ENCODE measurements at regions not wholly inside any gene's neighbourhood (a gene's known extent, or its start where the extent isn't known, plus 50 kb on each side); places are given as distances from the start of the nearest gene placed in this dataset.

- Histone ChIP-seq H3K4me1 (ENCODE audit: control insufficient read depth in 1 of 2, insufficient read depth in 2 of 2, low read length in 2 of 2) (no peaks in the 10 kb centered on the region), H3K9ac (ENCODE audit: low read length) (no peak overlapping the region), H2AFZ (ENCODE audit: low read depth, low read length, poor library complexity, severe bottlenecking) (no peak overlapping the region), H3K9me3 (ENCODE audit: control insufficient read depth in 1 of 2, insufficient read depth in 1 of 2, low read depth in 1 of 2, low read length in 2 of 2) (no peaks in the 10 kb centered on the region; a peak in 1 of 4 replicates), H3K27me3 (ENCODE audit: insufficient read depth, low read length) (no peaks in the 10 kb centered on the region), H3K27ac (ENCODE audit: low read depth, low read length) (no peak overlapping the region), H3K79me2 (ENCODE audit: insufficient read depth, low read length) (no peaks in the 10 kb centered on the region), H3K4me3 (replicated peaks in 1 of 2; ENCODE audit: low read depth in 1 of 2, low read length in 2 of 2) (no peak overlapping the region), H3K4me2 (ENCODE audit: low read length) (no peak overlapping the region), H3K36me3 (ENCODE audit: control insufficient read depth in 1 of 2, insufficient read depth in 2 of 2, low read length in 2 of 2) (no peaks in the 10 kb centered on the region), H3K9me2 (ENCODE audit: insufficient read depth) (no peaks in the 10 kb centered on the region), H4K20me1 (ENCODE audit: insufficient read depth) (no peaks in the 10 kb centered on the region)
- no peak for ATAC-seq
- DNase-seq (ENCODE audit: low read depth, low spot score), result no peak
- POLR2A ChIA-PET, result no interaction called here
- RAD21 ChIA-PET (ENCODE audit: low non-redundant PET in 1 of 2, low total read pairs in 2 of 2, uncharacterized antibody in 2 of 2, unreplicated experiment in 2 of 2), result no interaction called here
- no TSS peak for BruUV-seq (replicated peaks)
- intact Hi-C loops (cut with micrococcal nuclease), result no loop called here
- TF ChIP-seq MAX (IDR thresholded peaks at IDR 0.05), result no peak
- no peak for TF ChIP-seq CTCF (IDR thresholded peaks at IDR 0.05 in 2 of 3, conservative IDR thresholded peaks at IDR 0.05 in 1 of 3; ENCODE audit: borderline replicate concordance in 1 of 3, insufficient read depth in 1 of 3, low read depth in 2 of 3, low read length in 2 of 3)
- no peak for TF ChIP-seq JUND (IDR thresholded peaks at IDR 0.05)
- no peak for TF ChIP-seq REST (IDR thresholded peaks at IDR 0.05; ENCODE audit: low read depth)
- no peak for TF ChIP-seq POLR2A (IDR thresholded peaks at IDR 0.05; ENCODE audit: borderline replicate concordance, extremely low read depth, insufficient read depth, insufficient read length)
- TF ChIP-seq SRF (IDR thresholded peaks at IDR 0.05; ENCODE audit: low read depth), result no peak
- no peak for TF ChIP-seq TCF7L2 (IDR thresholded peaks at IDR 0.05; ENCODE audit: borderline replicate concordance, extremely low read depth, insufficient read depth, insufficient read length)
- no peak for TF ChIP-seq CBX3 (IDR thresholded peaks at IDR 0.05; ENCODE audit: low read depth)
- TF ChIP-seq EZH2phosphoT487 (IDR thresholded peaks at IDR 0.05; ENCODE audit: borderline replicate concordance), result no peak
- TF ChIP-seq SIN3A (IDR thresholded peaks at IDR 0.05; ENCODE audit: low read depth), result no peak
- CTCF ChIA-PET, result no interaction called here
Observed at GRCh38 chr18:44356566-44357157, 324.0 kb upstream of the SETBP1 start.

Measured in HCT116 (cell line).